ENCODE measurements at regions not wholly inside any gene's neighbourhood (a gene's known extent, or its start where the extent isn't known, plus 50 kb on each side); places are given as distances from the start of the nearest gene placed in this dataset.

GRCh38 chr17:77590951-77591735, 367.4 kb upstream of the TNRC6C start:
- DNase-seq: no peak

DNA sequence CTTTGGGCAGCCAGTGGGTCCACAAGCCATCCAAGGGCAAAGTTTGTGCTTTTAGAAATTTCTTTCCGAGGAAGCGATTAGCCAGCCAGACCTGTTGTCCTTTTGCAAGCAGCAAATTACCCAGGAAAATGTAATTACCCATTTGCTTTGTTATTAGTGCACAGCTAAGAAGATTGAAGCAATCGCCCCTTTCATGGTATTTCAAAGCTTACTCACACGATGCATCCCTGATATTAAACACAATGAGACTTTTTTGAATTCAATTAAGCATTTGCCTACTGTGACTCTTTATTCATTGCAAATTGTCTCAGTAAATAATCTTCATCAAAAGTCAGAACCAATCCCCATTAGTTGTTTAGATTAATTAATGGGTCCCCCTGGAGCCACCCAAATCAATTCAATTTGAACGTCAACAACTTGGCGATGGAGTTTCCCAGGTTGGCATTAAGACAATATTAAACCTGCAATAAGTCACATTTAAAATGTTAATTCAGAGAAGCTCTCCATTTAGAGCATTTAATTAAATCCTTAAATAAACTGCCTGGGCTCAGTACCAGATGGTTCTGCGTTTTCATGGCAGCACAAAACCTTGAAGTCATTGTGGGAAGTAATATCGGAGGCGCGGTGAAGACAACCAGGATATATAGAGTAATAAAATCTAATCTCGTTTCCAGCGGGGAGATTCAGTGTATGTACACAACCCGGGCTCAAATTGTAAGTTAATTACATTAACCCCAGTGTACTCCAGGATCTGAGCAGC, 366.2 kb upstream of the TNRC6C start:
- no peak for DNase-seq

DNA sequence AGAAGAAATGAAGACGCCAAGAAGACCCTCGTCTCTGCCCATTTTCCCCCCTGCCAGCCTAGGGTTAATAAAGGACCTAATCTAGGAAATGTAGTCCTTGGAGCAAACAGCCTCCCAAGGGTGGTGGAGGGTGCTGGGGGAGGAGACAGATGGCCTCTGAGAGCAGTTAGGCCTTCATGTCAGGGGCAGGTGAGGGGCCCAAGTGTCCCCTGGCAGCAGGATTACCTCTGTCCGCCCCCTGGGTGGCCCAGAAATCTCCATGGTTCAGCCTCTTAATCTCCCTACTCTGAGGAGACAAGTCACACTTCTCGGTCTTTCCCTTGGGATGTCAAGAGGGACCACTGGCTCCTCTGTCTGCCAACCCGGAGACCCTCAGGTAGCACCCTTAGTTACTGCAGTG, 365.4 kb upstream of the TNRC6C start:
- no peak for DNase-seq

DNA sequence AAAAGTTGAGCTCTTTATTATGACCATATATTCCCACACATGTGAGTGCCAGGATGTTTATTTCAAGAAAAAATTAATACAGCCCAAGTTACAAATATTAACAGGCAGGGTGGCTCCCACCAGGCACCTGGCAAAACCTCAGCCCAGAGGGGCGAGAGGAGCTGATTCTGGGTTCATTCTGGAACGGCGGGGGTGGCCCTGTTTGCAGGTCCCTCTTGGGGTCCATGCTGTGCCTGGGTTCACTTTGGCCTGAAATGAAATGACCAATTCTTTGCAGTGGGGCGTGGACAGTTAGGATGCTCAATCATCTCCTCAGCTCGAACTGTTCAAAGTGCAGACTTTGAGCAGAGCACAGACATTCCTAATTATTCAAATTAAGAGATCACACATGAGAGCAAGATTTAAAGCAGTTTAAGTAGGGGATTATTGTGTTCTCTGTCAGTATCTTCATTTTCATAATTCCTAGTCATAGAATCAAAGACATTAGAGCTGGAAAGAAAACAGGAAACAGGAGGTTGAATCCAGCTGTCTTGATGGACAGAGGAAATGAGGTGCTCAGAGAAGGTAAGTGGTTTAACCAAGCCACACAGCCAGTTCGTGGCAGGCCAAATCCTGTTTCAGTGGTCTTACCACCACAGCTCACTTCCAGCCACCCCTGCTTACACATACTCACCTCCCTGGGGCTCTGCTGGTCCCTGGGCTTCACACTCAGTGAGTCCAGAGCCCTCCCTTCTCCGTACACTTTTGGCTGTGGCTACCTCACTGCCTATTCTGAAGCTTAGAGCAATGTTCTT, 363.9 kb upstream of the TNRC6C start:
- DNase-seq: no peak

GRCh38 chr17:77596491-77597417, 361.7 kb upstream of the TNRC6C start:
- no peak for DNase-seq

GRCh38 chr17:77597418-77598240, 360.9 kb upstream of the TNRC6C start:
- DNase-seq: no peak

GRCh38 chr17:77598241-77598620, 360.3 kb upstream of the TNRC6C start:
- no peak for DNase-seq

GRCh38 chr17:77599699-77600098, 358.8 kb upstream of the TNRC6C start:
- DNase-seq: no peak

DNA sequence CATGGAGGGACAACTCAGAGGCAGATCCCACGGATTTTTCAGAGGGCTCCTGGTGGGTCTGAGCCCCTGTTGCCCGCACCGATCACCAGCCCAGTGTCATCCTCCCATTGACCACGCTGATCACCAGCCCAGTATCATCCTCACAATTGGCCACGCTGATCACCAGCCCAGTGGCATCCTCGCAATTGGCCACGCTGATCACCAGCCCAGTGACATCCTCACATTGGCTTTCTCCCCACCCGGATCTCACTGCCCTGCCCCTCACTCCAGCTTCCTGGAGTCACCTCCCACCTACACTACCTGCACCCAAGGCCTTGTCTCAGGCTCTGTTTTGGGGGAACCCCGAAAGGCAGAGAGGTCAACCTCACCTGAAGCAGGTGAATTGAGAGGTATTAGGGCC, 358.2 kb upstream of the TNRC6C start:
- DNase-seq: no peak

DNA sequence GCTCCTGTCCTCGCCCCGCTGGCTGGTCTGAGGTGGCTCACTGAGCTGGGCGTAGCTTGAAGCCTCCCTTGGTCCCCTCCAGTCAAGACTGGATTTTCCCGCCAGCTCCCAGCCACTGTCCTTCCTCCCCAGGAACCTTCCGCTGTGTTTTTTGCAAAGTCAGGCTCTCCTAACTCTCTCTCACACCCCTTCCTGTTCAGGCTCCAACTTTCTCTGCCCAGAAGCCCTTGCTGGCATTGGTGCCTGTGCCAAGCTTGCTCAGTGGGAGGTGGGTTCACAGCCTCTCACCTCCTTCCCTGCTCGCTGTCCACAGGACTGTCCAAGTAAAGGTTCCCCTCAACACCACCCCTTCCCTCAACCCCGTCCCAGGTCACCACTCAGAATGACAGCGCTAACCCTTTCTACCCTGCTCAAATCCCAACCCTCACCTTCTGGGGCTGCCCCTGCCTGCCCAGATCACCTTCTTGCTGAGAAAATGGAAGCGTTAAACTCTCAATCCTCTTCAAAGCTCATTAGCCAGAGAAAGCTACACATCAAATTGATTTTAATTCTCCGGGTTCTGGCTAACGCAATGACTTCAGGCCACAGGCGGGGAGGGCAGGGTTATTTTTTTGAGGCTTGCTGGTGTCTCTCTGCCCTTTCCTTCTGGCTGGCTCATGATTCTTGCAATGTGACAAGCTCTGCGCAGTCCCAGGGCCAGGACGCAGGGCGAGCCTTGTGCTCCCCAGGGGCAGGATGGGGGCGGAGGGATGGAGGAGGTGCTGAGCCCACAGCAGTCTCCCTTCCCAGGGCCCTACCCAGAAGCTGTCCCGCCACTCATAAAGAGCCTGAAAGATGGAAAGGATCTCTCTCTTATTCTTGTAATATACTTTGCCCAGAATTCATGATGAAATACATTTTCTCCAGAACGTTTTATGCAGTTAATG, 357.2 kb upstream of the TNRC6C start:
- DNase-seq: no peak

DNA sequence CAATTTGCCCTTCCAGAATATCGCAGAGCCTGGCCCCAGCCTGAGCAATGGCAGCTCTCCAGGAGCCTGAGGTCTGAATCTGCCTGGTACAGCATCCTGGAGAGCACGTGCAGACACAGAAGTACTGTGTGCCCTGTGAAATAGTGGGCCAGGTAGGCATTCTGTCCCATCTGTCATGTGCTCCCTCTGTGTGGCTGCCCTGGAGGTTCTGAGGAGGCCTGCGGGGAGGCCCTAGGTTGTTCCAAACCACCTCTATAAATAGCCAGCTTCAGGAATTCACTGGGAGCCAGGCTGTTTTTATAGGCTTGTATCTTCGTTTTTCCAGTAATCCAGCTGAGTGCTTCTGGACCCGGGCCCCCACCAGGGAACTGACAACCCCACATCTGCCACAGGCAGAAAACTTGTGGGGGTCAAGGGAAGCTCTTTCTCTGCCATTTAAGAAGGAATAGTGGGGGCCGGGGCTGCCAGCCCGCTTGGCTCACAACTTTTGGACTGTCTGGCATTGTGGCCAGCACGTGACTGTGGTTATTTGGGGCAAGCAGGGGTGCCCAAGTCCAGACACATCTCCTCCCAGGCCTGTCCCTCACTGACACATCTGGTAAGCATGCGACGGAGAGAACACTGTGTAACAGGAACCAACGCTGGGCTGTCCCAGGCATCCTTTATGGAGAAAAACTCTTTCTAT, 356.3 kb upstream of the TNRC6C start:
- no peak for DNase-seq

DNA sequence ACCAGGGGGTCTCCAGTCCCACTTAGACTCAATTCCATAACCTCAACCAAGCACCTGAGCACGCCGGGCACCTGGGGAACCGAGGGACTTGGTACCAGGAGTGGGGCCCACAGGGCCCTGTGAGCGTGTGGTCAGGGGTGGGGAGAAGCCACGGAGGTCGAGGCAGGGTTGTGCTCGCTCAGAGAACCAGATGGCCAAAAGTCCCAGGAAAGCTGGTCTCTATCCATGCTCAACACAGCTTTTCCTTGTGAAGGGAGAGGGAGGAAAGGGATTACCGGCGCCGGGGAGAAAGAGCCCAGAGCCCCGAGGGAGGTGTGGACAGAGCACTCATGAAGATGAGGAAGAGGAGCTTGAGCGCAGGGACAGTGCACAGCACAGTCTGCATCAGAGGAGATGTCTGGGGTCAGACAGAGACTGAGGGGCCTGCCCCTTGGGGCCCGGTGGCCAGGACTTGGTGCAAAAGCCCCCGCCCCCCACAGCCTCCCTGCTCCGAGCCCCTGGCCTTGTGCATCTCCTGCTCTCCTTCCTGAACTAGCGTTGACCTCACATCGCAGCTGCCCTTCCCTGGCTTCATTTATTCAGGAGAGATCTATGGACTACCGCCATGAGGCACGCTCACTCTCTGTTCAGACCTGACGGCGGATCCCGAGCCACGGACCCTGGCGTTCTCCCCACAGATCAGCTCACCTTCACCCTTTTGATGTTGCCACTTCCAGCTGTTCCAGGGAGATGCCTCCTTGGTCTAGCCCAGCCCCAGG, 355.4 kb upstream of the TNRC6C start:
- DNase-seq: no peak

DNA sequence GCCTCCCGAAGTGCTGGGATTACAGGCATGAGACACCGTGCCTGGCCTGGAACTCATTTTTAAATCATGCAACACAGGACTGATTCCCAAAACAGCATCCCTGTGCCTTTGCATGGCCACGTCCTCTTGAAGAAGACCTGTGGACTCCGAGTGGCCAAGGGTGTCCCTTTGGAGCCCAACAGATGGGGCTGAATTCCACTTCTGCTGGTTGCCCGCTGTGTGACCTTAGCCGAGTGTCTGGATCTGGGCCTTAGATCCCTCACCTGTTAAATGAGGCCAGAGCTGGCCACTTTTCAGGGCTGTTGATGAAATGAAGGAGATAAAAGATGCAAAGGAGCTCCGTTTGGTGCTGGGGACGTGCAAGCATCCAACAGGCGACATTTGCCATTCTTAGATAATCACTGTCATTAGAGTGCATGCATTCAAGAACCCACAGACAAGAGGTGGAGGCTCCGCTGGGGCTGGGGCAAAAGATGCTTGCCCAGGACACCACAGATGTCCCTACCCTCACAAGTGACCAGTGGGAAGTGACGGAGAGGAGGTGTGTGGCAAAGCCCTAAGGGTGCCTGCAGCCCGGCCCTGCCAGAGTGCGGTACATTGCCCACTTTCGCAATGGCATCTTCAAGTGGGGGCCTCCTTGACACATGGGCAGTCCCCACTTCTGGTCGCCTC, 354.1 kb upstream of the TNRC6C start:
- no peak for DNase-seq

- DNase-seq: no peak
Measured at GRCh38 chr17:77604973-77605313, 353.6 kb upstream of the TNRC6C start.

- DNase-seq: no peak
Measured at GRCh38 chr17:77606146-77606864, 352.2 kb upstream of the TNRC6C start.

GRCh38 chr17:77606865-77607210, 351.7 kb upstream of the TNRC6C start:
- DNase-seq: no peak

- no peak for DNase-seq
Measured at GRCh38 chr17:77607606-77608005, 350.9 kb upstream of the TNRC6C start.

- DNase-seq: no peak
Measured at GRCh38 chr17:77608431-77608830, 350.1 kb upstream of the TNRC6C start.

Data from stimulated activated CD4-positive, alpha-beta T cell treated with anti-CD3 and anti-CD28 coated beads, Interleukin-2, amount 100 ng/mL, for 24 hours (primary cell).